Endothelial cell (in vitro differentiated cells): ENCODE measurements at regions not wholly inside any gene's neighbourhood (a gene's known extent, or its start where the extent isn't known, plus 50 kb on each side); places are given as distances from the start of the nearest gene placed in this dataset.

ENCODE experiments used
- DNase-seq: peaks from one replicate; pipeline ENCODE4 v3.0.0; 2021; ENCODE audit warnings: low spot score
- H3K27ac Mint-ChIP-seq: one replicate; pipeline ENCODE4 v1.8.0; 2021; ENCODE audit warnings: mixed read lengths, inconsistent platforms; ENCODE audit not compliant: unreplicated experiment
- H3K27me3 Mint-ChIP-seq: one replicate; pipeline ENCODE4 v1.8.0; 2021; ENCODE audit warnings: mild to moderate bottlenecking, moderate library complexity, mixed read lengths, inconsistent platforms; ENCODE audit not compliant: unreplicated experiment
- H3K36me3 Mint-ChIP-seq: one replicate; pipeline ENCODE4 v1.8.0; 2021; ENCODE audit warnings: mild to moderate bottlenecking, low read depth, mixed read lengths, inconsistent platforms; ENCODE audit not compliant: unreplicated experiment
- H3K4me1 Mint-ChIP-seq: one replicate; pipeline ENCODE4 v1.8.0; 2021; ENCODE audit warnings: mild to moderate bottlenecking, mixed read lengths, inconsistent platforms; ENCODE audit not compliant: unreplicated experiment
- H3K4me3 Mint-ChIP-seq: one replicate; pipeline ENCODE4 v1.8.0; 2021; ENCODE audit warnings: mild to moderate bottlenecking, mixed read lengths, inconsistent platforms; ENCODE audit not compliant: unreplicated experiment
- H3K9me3 Mint-ChIP-seq: one replicate; pipeline ENCODE4 v1.8.0; 2021; ENCODE audit warnings: mixed read lengths, inconsistent platforms; ENCODE audit not compliant: unreplicated experiment
- TF ChIP-seq, protein P1 (sequence below): fragments of 200-600 bp; sonication (generic); IDR thresholded peaks from one replicate; pipeline ENCODE4 v1.5.0; 2021; ENCODE audit warnings: antibody characterized with exemption; ENCODE audit not compliant: unreplicated experiment

DNA sequence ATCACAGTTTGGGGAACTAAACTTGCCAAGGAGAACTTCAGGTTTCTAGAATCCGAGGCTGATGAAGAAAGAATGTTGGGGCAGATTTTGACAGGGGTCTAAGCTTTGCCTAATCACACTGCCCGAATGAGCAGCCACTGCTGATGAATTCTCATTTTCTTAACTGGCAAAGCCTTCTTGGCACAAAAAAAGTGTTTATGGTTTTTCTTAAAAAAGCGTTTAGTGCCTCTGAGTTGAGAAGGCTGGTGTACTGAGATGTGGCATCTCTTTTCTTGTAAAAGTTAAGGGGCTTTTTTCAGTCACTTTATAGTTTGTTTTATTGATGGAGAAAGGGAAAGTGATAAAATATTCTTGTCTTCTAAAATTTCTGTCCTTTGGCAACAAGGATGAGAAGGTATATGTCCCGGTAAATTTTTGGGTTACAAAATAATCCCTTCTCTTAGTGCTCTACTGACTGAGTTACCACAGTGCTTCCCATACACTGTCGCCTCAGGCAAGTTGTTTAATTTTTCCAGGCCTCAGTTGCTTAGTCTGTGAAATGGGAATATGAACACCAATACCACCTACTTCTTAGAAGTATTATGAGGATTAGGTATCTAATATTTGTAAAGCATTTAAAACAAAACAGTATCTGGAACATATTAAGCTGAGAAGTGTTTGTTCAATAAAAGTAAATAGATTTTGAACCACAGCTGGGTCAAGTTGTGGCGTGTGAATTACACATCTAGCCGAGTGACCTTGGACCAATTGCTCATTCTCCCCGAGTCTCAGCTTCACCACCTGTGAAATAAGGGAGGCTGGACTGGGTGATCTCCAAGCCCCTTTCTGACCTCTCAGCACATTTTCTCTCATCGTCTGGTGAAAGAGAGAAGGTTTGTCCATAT, 320.8 kb downstream of the HAPSTR1 start:
- Mint-ChIP-seq H3K27me3 (no peaks in the 10 kb centered on the region), H3K9me3 (no peaks in the 10 kb centered on the region), H3K4me3 (no peak overlapping the region), H3K4me1 (no peaks in the 10 kb centered on the region), H3K27ac (no peak overlapping the region), H3K36me3 (no peaks in the 10 kb centered on the region)
- TF ChIP-seq, protein P1, sequence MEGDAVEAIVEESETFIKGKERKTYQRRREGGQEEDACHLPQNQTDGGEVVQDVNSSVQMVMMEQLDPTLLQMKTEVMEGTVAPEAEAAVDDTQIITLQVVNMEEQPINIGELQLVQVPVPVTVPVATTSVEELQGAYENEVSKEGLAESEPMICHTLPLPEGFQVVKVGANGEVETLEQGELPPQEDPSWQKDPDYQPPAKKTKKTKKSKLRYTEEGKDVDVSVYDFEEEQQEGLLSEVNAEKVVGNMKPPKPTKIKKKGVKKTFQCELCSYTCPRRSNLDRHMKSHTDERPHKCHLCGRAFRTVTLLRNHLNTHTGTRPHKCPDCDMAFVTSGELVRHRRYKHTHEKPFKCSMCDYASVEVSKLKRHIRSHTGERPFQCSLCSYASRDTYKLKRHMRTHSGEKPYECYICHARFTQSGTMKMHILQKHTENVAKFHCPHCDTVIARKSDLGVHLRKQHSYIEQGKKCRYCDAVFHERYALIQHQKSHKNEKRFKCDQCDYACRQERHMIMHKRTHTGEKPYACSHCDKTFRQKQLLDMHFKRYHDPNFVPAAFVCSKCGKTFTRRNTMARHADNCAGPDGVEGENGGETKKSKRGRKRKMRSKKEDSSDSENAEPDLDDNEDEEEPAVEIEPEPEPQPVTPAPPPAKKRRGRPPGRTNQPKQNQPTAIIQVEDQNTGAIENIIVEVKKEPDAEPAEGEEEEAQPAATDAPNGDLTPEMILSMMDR = no peak
- no peak for DNase-seq

DNA sequence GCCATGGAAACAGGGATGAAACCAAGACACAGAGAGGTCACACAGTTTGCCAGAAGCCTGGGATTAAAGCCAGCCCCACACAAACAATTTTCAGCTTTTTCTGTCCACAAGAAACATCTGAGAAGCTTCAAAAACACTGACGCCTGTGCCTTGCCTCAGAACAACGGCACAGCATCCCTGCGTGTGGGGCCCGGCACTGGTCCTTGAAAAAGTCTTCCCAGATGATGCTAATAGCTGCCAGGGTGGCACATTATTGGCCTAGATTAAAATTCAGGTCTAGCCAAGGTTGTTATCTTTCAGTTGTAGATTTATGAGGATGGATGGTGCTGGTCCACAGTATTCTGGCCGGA, 321.4 kb downstream of the HAPSTR1 start:
- Mint-ChIP-seq H3K9me3 (no peaks in the 10 kb centered on the region), H3K36me3 (no peaks in the 10 kb centered on the region), H3K4me3 (no peak overlapping the region), H3K27ac (no peak overlapping the region), H3K4me1 (no peaks in the 10 kb centered on the region), H3K27me3 (no peaks in the 10 kb centered on the region)
- TF ChIP-seq, protein P1 = no peak
- DNase-seq = no peak

DNA sequence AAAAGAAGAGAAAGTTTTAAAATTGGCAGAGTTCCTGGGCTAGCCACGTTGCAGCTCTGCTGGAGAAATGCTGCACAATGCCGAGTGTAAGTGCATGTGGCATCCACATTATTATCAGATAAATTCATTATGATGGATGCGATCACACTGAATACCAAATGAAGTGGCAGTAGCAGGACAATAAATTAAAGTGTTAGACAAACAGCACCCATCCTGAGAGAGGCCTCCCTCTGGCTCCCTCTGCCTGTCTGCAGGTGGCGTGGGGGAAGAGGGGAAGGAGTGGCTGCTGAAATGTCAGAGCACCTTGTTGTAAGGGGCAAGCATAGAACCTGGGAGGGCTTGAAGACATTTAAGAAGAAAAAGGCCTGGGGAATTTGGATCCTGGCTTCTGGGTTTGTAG, 324.1 kb downstream of the HAPSTR1 start:
- H3K4me1 Mint-ChIP-seq = no peaks in the 10 kb centered on the region
- TF ChIP-seq, protein P1 = no peak
- no peaks in the 10 kb centered on the region for H3K27me3 Mint-ChIP-seq
- no peak overlapping the region for H3K4me3 Mint-ChIP-seq
- no peaks in the 10 kb centered on the region for H3K9me3 Mint-ChIP-seq
- no peaks in the 10 kb centered on the region for H3K36me3 Mint-ChIP-seq
- no peak overlapping the region for H3K27ac Mint-ChIP-seq
- DNase-seq = no peak

DNA sequence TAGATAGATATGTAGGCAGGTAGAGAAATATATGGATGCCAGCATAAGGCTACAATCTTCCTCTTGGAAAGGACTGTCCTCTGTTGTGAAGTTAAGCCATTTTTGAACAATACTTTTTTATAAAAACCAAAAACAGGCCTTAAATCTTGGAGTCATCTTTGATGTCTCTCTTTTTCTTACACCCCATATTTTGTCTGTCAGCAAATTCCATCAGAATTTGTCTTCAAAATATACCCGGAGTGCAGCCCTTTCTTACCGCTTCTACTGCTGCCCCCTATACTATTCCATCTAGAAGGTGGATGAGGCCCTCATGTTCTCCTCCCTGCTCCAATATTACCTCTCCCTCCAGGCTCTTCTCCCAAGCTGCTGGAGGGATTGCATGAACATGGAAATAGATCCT, 326.5 kb downstream of the HAPSTR1 start:
- H3K4me1 Mint-ChIP-seq = no peaks in the 10 kb centered on the region
- no peak overlapping the region for H3K4me3 Mint-ChIP-seq
- no peaks in the 10 kb centered on the region for H3K27me3 Mint-ChIP-seq
- no peak overlapping the region for H3K27ac Mint-ChIP-seq
- TF ChIP-seq, protein P1 = no peak
- no peaks in the 10 kb centered on the region for H3K36me3 Mint-ChIP-seq
- DNase-seq = no peak
- H3K9me3 Mint-ChIP-seq = no peaks in the 10 kb centered on the region

DNA sequence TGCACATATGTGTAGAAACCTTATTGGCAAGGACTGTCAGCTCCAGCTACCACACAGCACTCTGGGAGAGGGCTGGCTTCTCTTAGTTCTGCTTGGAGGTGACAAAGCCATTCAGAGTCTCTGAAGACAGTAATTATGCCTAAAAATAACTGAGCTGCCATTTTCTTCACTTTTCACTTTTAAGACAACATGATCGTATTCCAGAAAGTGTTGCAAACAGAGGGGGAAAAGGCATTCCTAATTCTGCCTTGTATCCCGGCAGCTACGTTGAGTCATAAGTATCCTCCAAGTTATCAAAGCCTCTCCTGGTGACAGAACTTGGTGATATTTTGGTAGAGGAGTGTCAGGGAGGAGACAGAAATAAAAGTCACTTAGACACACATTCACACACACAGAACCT, 327.7 kb downstream of the HAPSTR1 start:
- Mint-ChIP-seq H3K4me1 (no peaks in the 10 kb centered on the region), H3K36me3 (no peaks in the 10 kb centered on the region), H3K4me3 (no peak overlapping the region), H3K9me3 (no peaks in the 10 kb centered on the region), H3K27me3 (no peaks in the 10 kb centered on the region), H3K27ac (no peak overlapping the region)
- TF ChIP-seq, protein P1 = no peak
- DNase-seq = no peak
